K562 (cell line): ENCODE measurements at regions not wholly inside any gene's neighbourhood (a gene's known extent, or its start where the extent isn't known, plus 50 kb on each side); places are given as distances from the start of the nearest gene placed in this dataset.

ENCODE experiments used
- ATAC-seq: fragments of 200-7000 bp; cut with Tn5 transposase; 3 replicates; pipeline ENCODE4 v1.9.1; 2020; ENCODE audit warnings: moderate library complexity
- BruUV-seq: library from RNA; stranded (reverse); fragments of 400-500 nt; replicated peaks from 2 replicates; lab custom pipeline; 2021; lab: Mats Ljungman, UMichigan
- CTCF ChIA-PET: fragments of 300-600 bp; formaldehyde crosslinking; extraction: SDS; loops from one replicate; lab custom pipeline; 2021; ENCODE audit warnings: low intra/inter-chr PET ratio; lab: Yijun Ruan, JAX
- POLR2A ChIA-PET: fragments of 300-600, 350-650 bp; sonication (Branson Sonifier 250); formaldehyde crosslinking; extraction: SDS; loops from one replicate; lab custom pipeline; 2021; ENCODE audit warnings: antibody characterized with exemption, inconsistent platforms; lab: Yijun Ruan, JAX
- DNase-seq, 4 experiments: peaks; one replicate each; pipeline versions ENCODE4 v3.0.0 to v3.0.0-alpha.2; 2011 to 2018; ENCODE audit warnings: low spot score in 3 of 4, mixed read lengths in 3 of 4; ENCODE audit errors: extremely low read depth in 1 of 4
- FAIRE-seq: peaks from 2 replicates; lab custom pipeline; 2011; peaks lifted over from hg19 to GRCh38; lab: Jason Lieb, UNC
- H2AFZ ChIP-seq: 2 replicates; pipeline ENCODE4 v1.6.0; 2011; ENCODE audit warnings: low read depth, low read length, control low read depth, inconsistent platforms
- H3K27ac ChIP-seq: fragments of 200-600 bp; 3 replicates; pipeline ENCODE4 v1.8.0; 2011; ENCODE audit warnings: low read depth, mild to moderate bottlenecking, control low read depth, inconsistent platforms, low read length, moderate library complexity, mixed read lengths; ENCODE audit errors: extremely low read depth
- H3K27me3 ChIP-seq, 2 experiments: fragments of 300-600 bp in 1 of 2; 2 replicates in 1 of 2; 3 replicates in 1 of 2; pipeline versions ENCODE4 v1.6.0 to v1.8.0; 2011; ENCODE audit warnings: inconsistent platforms in 2 of 2, low read length in 2 of 2, mild to moderate bottlenecking in 1 of 2, mixed read lengths in 1 of 2, moderate library complexity in 1 of 2; ENCODE audit not compliant: control insufficient read depth in 2 of 2, insufficient read depth in 2 of 2
- H3K36me3 ChIP-seq: fragments of 300-600 bp; 3 replicates; pipeline ENCODE4 v1.8.0; 2011; ENCODE audit warnings: mild to moderate bottlenecking, low read length, inconsistent platforms; ENCODE audit not compliant: control insufficient read depth, insufficient read depth
- H3K4me1 ChIP-seq, 2 experiments: fragments of 200-600 bp in 1 of 2; replicated peaks in 1 of 2; 2 replicates in 1 of 2; 3 replicates in 1 of 2; pipeline versions ENCODE4 v1.5.1 to v1.8.0; 2011; ENCODE audit warnings: inconsistent platforms in 2 of 2, low read length in 2 of 2, mild to moderate bottlenecking in 1 of 2, mixed read lengths in 1 of 2, moderate library complexity in 1 of 2; ENCODE audit not compliant: control insufficient read depth in 2 of 2, insufficient read depth in 2 of 2
- H3K4me2 ChIP-seq: 2 replicates; pipeline ENCODE4 v1.6.1; 2011; ENCODE audit warnings: low read length, control low read depth, inconsistent platforms, mixed read lengths; ENCODE audit not compliant: insufficient read depth
- H3K4me3 ChIP-seq: fragments of 200-600 bp; sonication (generic), shearing (Covaris generic); 2 replicates; pipeline ENCODE4 v1.5.1; 2016; ENCODE audit warnings: control low read depth, inconsistent platforms
- H3K79me2 ChIP-seq: fragments of 200-600 bp; 3 replicates; pipeline ENCODE4 v1.8.0; 2011; ENCODE audit warnings: low read length, inconsistent platforms; ENCODE audit not compliant: control insufficient read depth, insufficient read depth
- H3K9ac ChIP-seq, 2 experiments: 2 replicates each; pipeline versions ENCODE4 v1.6.0 to v1.6.1; 2011; ENCODE audit warnings: low read depth in 2 of 2, low read length in 2 of 2, control low read depth in 1 of 2, inconsistent platforms in 1 of 2, mild to moderate bottlenecking in 1 of 2, mixed read lengths in 1 of 2; ENCODE audit not compliant: insufficient read depth in 1 of 2
- H3K9me1 ChIP-seq: one replicate; pipeline ENCODE4 v1.6.0; 2011; ENCODE audit warnings: inconsistent platforms, mild to moderate bottlenecking, low read length, moderate library complexity; ENCODE audit not compliant: control insufficient read depth, insufficient read depth
- H3K9me3 ChIP-seq: replicated peaks from 2 replicates; pipeline ENCODE4 v1.5.1; 2011; ENCODE audit warnings: low read depth, low read length, inconsistent platforms; ENCODE audit not compliant: control insufficient read depth, insufficient read depth
- H4K20me1 ChIP-seq: replicated peaks from 2 replicates; pipeline ENCODE4 v1.6.1; 2011; ENCODE audit warnings: low read length, inconsistent platforms, mixed read lengths; ENCODE audit not compliant: control insufficient read depth, insufficient read depth
- AFF1 ChIP-seq, 2 experiments: fragments of 450-650 bp; IDR thresholded peaks; 2 replicates each; pipeline ENCODE4 v1.6.1; 2018; ENCODE audit warnings: mild to moderate bottlenecking in 2 of 2, low read depth in 1 of 2; ENCODE audit not compliant: partially characterized antibody in 2 of 2
- CBX8 ChIP-seq: fragments of 200-600 bp; sonication (generic); IDR thresholded peaks from 2 replicates; pipeline ENCODE4 v1.6.1; 2012; ENCODE audit warnings: borderline replicate concordance, mixed run types, low read depth, mild to moderate bottlenecking, moderate library complexity, mixed read lengths, low read length, control low read depth, inconsistent platforms; ENCODE audit not compliant: poor library complexity, severe bottlenecking; ENCODE audit errors: extremely low read depth
- HBP1 ChIP-seq: fragments of 450-650 bp; formaldehyde crosslinking; IDR thresholded peaks from 2 replicates; pipeline ENCODE4 v1.4.0; 2022; ENCODE audit warnings: missing genetic modification characterization
- HMGN3 ChIP-seq: IDR thresholded peaks from 2 replicates; pipeline ENCODE4 v1.6.1; 2011; ENCODE audit warnings: borderline replicate concordance, low read depth, mild to moderate bottlenecking, mixed read lengths, low read length; ENCODE audit not compliant: insufficient read length; ENCODE audit errors: extremely low read depth
- JUND ChIP-seq, 2 experiments: IDR thresholded peaks; 2 replicates in 1 of 2; 3 replicates in 1 of 2; pipeline ENCODE4 v1.6.1; 2011; ENCODE audit warnings: borderline replicate concordance in 2 of 2, low read depth in 2 of 2, low read length in 2 of 2, improper control_type of control experiment in 1 of 2, missing biosample characterization in 1 of 2, missing genetic modification characterization in 1 of 2, missing genetic modification reagents in 1 of 2
- MEF2A ChIP-seq: IDR thresholded peaks from 2 replicates; pipeline ENCODE4 v1.6.1; 2011; ENCODE audit warnings: low read depth, mild to moderate bottlenecking, low read length, moderate library complexity; ENCODE audit not compliant: control insufficient read depth
- OTX1 ChIP-seq: fragments of 450-650 bp; formaldehyde crosslinking; IDR thresholded peaks from 2 replicates; pipeline ENCODE4 v1.4.0; 2022; ENCODE audit warnings: mild to moderate bottlenecking
- POLR3A ChIP-seq: IDR thresholded peaks from 2 replicates; pipeline ENCODE4 v1.6.1; 2011; ENCODE audit warnings: borderline replicate concordance, mild to moderate bottlenecking, moderate library complexity; ENCODE audit not compliant: insufficient read length, insufficient read depth; ENCODE audit errors: extremely low read depth
- STAT5A ChIP-seq: IDR thresholded peaks from 2 replicates; pipeline ENCODE4 v1.6.1; 2012; ENCODE audit warnings: low read length, inconsistent platforms, borderline replicate concordance
- THAP7 ChIP-seq: fragments of 250-450 bp; sonication (Bioruptor Pico); IDR thresholded peaks from 2 replicates; pipeline ENCODE4 v1.5.0; 2021
- THRAP3 ChIP-seq: fragments of 450-650 bp; IDR thresholded peaks from 2 replicates; pipeline ENCODE4 v1.6.1; 2016; ENCODE audit warnings: mild to moderate bottlenecking, inconsistent platforms, borderline replicate concordance
- ZNF589 ChIP-seq: fragments of 200-800 bp; sonication (Bioruptor generic); IDR thresholded peaks from 2 replicates; pipeline ENCODE4 v1.6.1; 2016; ENCODE audit warnings: low read depth, missing genetic modification characterization, missing compliant biosample characterization
- ZNF785 ChIP-seq: fragments of 250-450 bp; sonication (Bioruptor Pico); IDR thresholded peaks from 2 replicates; pipeline ENCODE4 v1.4.0; 2020; ENCODE audit warnings: mild to moderate bottlenecking
- WGBS: fragments of 100-300 bp; shearing (Covaris generic); methylation state at CpG from one replicate; pipeline ENCODE4 v1.1.6; 2016; ENCODE audit warnings: low coverage, mixed read lengths; ENCODE audit not compliant: insufficient coverage; ENCODE audit errors: missing lambda C conversion rate; 5-methylcytosine and 5-hydroxymethylcytosine counted together
- in situ Hi-C: fragments of 300-500 bp; cut with MboI; formaldehyde crosslinking; loops from 4 replicates; pipeline ENCODE4 v1.15.0; 2018; ENCODE audit warnings: inconsistent platforms, mixed read lengths
- intact Hi-C: fragments of 100-400 bp; cut with micrococcal nuclease; formaldehyde crosslinking; loops from 2 replicates; pipeline ENCODE4 v1.14.2; 2022
- TF ChIP-seq, protein P1 (sequence below): fragments of 450-650 bp; IDR thresholded peaks from 2 replicates; pipeline ENCODE4 v1.6.1; 2018; ENCODE audit warnings: mild to moderate bottlenecking, low read depth; ENCODE audit not compliant: partially characterized antibody

DNA sequence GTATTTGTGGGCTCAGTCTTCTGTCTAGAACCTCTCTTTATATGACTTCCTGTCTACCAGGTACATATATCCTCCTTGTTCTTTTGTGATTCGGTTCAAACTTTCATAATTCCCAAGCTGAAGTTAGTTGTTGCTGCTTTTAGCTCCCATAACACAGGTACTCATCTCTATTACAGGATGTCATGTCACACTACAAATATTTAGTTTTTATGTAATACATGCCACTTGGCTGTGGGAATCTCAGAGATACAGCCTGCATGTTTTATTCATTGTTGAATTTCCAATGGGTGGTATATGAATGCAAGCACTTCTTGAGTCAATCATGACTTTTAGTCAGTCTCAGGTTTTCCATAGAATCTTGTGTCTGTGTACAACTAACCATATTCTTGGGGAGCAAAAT, 122.7 kb downstream of the SINHCAF start:
- Histone ChIP-seq H3K4me3 (no peak overlapping the region), H3K9me1 (no peaks in the 10 kb centered on the region), H3K9ac (no peak overlapping the region), H3K27ac (no peak overlapping the region), H3K79me2 (no peaks in the 10 kb centered on the region), H4K20me1 (no peaks in the 10 kb centered on the region), H3K27me3 (no peaks in the 10 kb centered on the region), H3K36me3 (no peaks in the 10 kb centered on the region), H3K9me3 (no peaks in the 10 kb centered on the region), H3K4me2 (no peak overlapping the region), H2AFZ (no peak overlapping the region), H3K4me1 (no peaks in the 10 kb centered on the region)
- in situ Hi-C loops: no loop called here
- ATAC-seq (no peak), FAIRE-seq (no peak), DNase-seq (no peak)
- WGBS: 0% methylated on average over 1 of the region's 1 CpG
- ChIA-PET POLR2A (no interaction called here), CTCF (no interaction called here)
- intact Hi-C loops: no loop called here
- no TSS peak for BruUV-seq
- no peak for TF ChIP-seq OTX1 (CRISPR knock-in tag)
- no peak for TF ChIP-seq THAP7 (CRISPR knock-in tag)
- TF ChIP-seq MEF2A: no peak
- TF ChIP-seq HMGN3: no peak
- TF ChIP-seq JUND (IDR thresholded peaks at IDR 0.05; ENCODE audit: borderline replicate concordance, low read depth, low read length): no peak
- no peak for TF ChIP-seq JUND (tag; IDR thresholded peaks at IDR 0.05; ENCODE audit: borderline replicate concordance, low read depth, low read length)
- no peak for TF ChIP-seq CBX8
- no peak for TF ChIP-seq ZNF785
- no peak for TF ChIP-seq ZNF589 (CRISPR knock-in tag)
- TF ChIP-seq, protein P1, sequence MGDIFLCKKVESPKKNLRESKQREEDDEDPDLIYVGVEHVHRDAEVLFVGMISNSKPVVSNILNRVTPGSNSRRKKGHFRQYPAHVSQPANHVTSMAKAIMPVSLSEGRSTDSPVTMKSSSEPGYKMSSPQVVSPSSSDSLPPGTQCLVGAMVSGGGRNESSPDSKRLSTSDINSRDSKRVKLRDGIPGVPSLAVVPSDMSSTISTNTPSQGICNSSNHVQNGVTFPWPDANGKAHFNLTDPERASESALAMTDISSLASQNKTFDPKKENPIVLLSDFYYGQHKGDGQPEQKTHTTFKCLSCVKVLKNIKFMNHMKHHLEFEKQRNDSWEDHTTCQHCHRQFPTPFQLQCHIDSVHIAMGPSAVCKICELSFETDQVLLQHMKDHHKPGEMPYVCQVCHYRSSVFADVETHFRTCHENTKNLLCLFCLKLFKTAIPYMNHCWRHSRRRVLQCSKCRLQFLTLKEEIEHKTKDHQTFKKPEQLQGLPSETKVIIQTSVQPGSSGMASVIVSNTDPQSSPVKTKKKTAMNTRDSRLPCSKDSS: no peak
- TF ChIP-seq POLR3A: no peak
- no peak for TF ChIP-seq THRAP3
- TF ChIP-seq HBP1 (CRISPR knock-in tag): no peak
- no peak for TF ChIP-seq AFF1 (IDR thresholded peaks at IDR 0.05; ENCODE audit: low read depth in 1 of 2, partially characterized antibody in 2 of 2)
- no peak for TF ChIP-seq STAT5A
